Neural cell (in vitro differentiated cells): ENCODE measurements at regions not wholly inside any gene's neighbourhood (a gene's known extent, or its start where the extent isn't known, plus 50 kb on each side); places are given as distances from the start of the nearest gene placed in this dataset.

Experiments used
- EP300 ChIP-seq: fragments of 450-650 bp; conservative IDR thresholded peaks from 2 replicates; pipeline ENCODE4 v1.6.1; 2014; ENCODE audit warnings: antibody characterized with exemption, mild to moderate bottlenecking, moderate library complexity; ENCODE audit not compliant: poor library complexity, severe bottlenecking
- SMC3 ChIP-seq: fragments of 450-650 bp; conservative IDR thresholded peaks from 2 replicates; pipeline ENCODE4 v1.6.1; 2014; ENCODE audit warnings: antibody characterized with exemption, mild to moderate bottlenecking, moderate library complexity; ENCODE audit not compliant: poor library complexity

- TF ChIP-seq SMC3: no peak
- TF ChIP-seq EP300: no peak
Measured at GRCh38 chr18:37630334-37630733, 64.7 kb upstream of the CELF4 start.
